ENCODE measurements at regions not wholly inside any gene's neighbourhood (a gene's known extent, or its start where the extent isn't known, plus 50 kb on each side); places are given as distances from the start of the nearest gene placed in this dataset.

DNA sequence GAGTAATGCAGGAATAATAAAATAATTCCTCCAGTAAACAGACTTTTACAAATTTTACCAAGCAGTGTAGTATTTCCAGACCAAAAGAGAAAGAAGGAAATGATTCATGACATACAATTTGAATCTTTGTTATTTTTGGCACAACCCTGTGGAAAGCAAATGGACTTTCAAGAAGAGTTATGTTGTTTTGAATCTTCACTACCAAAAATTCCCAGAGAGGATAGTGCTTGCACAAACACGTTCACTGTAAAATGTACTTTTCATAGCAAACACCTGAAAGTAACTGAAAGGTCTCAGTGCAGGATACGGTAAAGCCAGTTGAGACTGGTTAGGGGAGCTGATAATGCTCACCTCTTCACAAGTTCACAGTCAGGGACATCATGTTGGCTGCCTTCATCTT lies 107.1 kb downstream of the USP22 start:
- Mint-ChIP-seq H3K36me3 (ENCODE audit: insufficient read depth, unreplicated experiment) (peaks cover 5% of the 10 kb centered on the region), H3K4me1 (ENCODE audit: low read depth, unreplicated experiment) (peaks cover 20% of the 10 kb centered on the region), H3K27me3 (ENCODE audit: insufficient read depth, unreplicated experiment) (no peaks in the 10 kb centered on the region), H3K27ac (ENCODE audit: unreplicated experiment) (no peak overlapping the region), H3K9me3 (ENCODE audit: unreplicated experiment) (no peaks in the 10 kb centered on the region), H3K4me3 (ENCODE audit: unreplicated experiment) (no peak overlapping the region)
- CTCF ChIA-PET: no interaction called here
- POLR2A ChIA-PET: no interaction called here
- Histone ChIP-seq H3K9me3 (no peaks in the 10 kb centered on the region; the same call in 1 of the 2 replicates), H3K36me3 (ENCODE audit: control insufficient read depth, insufficient read depth, low read length) (no peaks in the 10 kb centered on the region), H3K27me3 (replicated peaks; ENCODE audit: control insufficient read depth, insufficient read depth, low read length) (no peaks in the 10 kb centered on the region), H3K4me1 (peaks cover 14% of the 10 kb centered on the region), H3K4me3 (ENCODE audit: low read depth, low read length) (no peak overlapping the region)
- BruUV-seq (replicated peaks): no TSS peak
- DNase-seq: no peak
- TF ChIP-seq, protein P1, sequence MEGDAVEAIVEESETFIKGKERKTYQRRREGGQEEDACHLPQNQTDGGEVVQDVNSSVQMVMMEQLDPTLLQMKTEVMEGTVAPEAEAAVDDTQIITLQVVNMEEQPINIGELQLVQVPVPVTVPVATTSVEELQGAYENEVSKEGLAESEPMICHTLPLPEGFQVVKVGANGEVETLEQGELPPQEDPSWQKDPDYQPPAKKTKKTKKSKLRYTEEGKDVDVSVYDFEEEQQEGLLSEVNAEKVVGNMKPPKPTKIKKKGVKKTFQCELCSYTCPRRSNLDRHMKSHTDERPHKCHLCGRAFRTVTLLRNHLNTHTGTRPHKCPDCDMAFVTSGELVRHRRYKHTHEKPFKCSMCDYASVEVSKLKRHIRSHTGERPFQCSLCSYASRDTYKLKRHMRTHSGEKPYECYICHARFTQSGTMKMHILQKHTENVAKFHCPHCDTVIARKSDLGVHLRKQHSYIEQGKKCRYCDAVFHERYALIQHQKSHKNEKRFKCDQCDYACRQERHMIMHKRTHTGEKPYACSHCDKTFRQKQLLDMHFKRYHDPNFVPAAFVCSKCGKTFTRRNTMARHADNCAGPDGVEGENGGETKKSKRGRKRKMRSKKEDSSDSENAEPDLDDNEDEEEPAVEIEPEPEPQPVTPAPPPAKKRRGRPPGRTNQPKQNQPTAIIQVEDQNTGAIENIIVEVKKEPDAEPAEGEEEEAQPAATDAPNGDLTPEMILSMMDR (IDR thresholded peaks at IDR 0.05; ENCODE audit: insufficient read depth in 1 of 2, low read depth in 1 of 2, low read length in 1 of 2, severe bottlenecking in 1 of 2, unreplicated experiment in 1 of 2): no peak
- intact Hi-C loops (cut with micrococcal nuclease; ENCODE audit: unreplicated experiment): no loop called here

DNA sequence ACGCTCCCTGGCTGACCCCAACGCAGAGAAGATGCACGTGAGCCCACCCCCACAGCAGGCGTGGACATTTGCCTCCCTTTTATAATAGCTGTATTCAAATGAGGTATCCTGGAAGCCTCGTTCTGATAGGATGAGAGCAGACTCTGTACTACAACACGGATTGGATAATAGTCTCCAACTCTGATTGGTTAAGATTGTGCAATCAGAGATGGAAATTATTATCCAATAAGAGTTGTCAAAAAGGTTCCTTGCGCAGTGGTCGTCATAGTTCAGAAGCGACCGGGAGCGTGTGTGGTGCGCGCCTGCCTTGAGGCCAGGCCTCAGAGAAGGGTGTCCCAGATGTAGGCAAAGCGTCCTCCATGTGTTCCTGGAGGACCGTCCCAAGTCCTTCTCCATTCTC lies 104.6 kb downstream of the USP22 start:
- peaks cover 20% of the 10 kb centered on the region for H3K4me1 Mint-ChIP-seq (ENCODE audit: low read depth, unreplicated experiment)
- H3K9me3 ChIP-seq: no peaks in the 10 kb centered on the region; the same call in 1 of the 2 replicates
- CTCF ChIA-PET: interaction anchor here (1.6 kb wide), 1 partner anchor 54 kb away, joined by 3 read pairs; no protein-coding TSS in a partner anchor
- peaks cover 14% of the 10 kb centered on the region for H3K4me1 ChIP-seq
- no peaks in the 10 kb centered on the region for H3K27me3 Mint-ChIP-seq (ENCODE audit: insufficient read depth, unreplicated experiment)
- POLR2A ChIA-PET: no interaction called here
- H3K36me3 ChIP-seq (ENCODE audit: control insufficient read depth, insufficient read depth, low read length): no peaks in the 10 kb centered on the region
- BruUV-seq (replicated peaks): no TSS peak
- H3K36me3 Mint-ChIP-seq (ENCODE audit: insufficient read depth, unreplicated experiment): peaks cover 5% of the 10 kb centered on the region
- peak overlapping the region; percentile 96 for H3K27ac Mint-ChIP-seq (ENCODE audit: unreplicated experiment)
- H3K9me3 Mint-ChIP-seq (ENCODE audit: unreplicated experiment): no peaks in the 10 kb centered on the region
- H3K27me3 ChIP-seq (replicated peaks; ENCODE audit: control insufficient read depth, insufficient read depth, low read length): no peaks in the 10 kb centered on the region
- H3K4me3 ChIP-seq (ENCODE audit: low read depth, low read length): no peak overlapping the region
- DNase-seq: no peak
- intact Hi-C loops (cut with micrococcal nuclease; ENCODE audit: unreplicated experiment): no loop called here
- H3K4me3 Mint-ChIP-seq (ENCODE audit: unreplicated experiment): no peak overlapping the region
- TF ChIP-seq, protein P1 (IDR thresholded peaks at IDR 0.05; ENCODE audit: insufficient read depth in 1 of 2, low read depth in 1 of 2, low read length in 1 of 2, severe bottlenecking in 1 of 2, unreplicated experiment in 1 of 2): no peak

DNA sequence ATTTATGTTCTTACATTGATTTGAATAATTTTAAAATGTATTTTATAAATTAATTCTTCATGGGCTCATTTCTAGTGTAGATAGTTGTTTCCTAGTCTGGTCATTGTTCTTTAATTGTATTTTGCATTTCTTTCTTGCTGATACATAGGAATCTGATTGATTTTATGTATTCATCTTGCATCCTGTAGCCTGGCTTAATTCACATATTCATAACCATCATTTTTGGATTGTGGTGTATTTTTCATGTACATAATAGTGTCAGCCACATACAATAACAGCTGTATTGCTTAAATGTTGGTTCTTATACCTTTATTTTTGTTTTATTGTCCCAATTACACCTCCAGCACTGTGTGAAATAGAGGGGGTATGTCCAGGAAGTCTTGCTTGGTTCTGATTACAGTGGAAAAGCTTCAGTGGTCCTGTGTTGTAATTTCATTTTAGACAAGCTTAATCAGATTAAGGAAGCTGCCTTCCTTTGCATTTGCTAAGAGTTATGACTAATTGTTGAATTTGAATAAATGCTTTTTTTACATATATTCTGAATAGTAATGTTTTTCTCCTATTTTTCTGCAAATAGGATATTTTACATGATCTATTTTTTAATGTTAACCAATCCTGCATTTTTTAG lies 103.7 kb downstream of the USP22 start:
- H3K9me3 ChIP-seq: no peaks in the 10 kb centered on the region
- Mint-ChIP-seq H3K27ac (ENCODE audit: unreplicated experiment) (no peak overlapping the region), H3K27me3 (ENCODE audit: insufficient read depth, unreplicated experiment) (no peaks in the 10 kb centered on the region), H3K36me3 (ENCODE audit: insufficient read depth, unreplicated experiment) (peaks cover 5% of the 10 kb centered on the region), H3K4me1 (ENCODE audit: low read depth, unreplicated experiment) (peaks cover 20% of the 10 kb centered on the region), H3K4me3 (ENCODE audit: unreplicated experiment) (no peak overlapping the region), H3K9me3 (ENCODE audit: unreplicated experiment) (no peaks in the 10 kb centered on the region)
- intact Hi-C loops (cut with micrococcal nuclease; ENCODE audit: unreplicated experiment): no loop called here
- H3K4me3 ChIP-seq (ENCODE audit: low read depth, low read length): no peak overlapping the region
- BruUV-seq (replicated peaks): no TSS peak
- H3K27me3 ChIP-seq (replicated peaks; ENCODE audit: control insufficient read depth, insufficient read depth, low read length): no peaks in the 10 kb centered on the region
- H3K36me3 ChIP-seq (ENCODE audit: control insufficient read depth, insufficient read depth, low read length): no peaks in the 10 kb centered on the region
- TF ChIP-seq, protein P1 (IDR thresholded peaks at IDR 0.05; ENCODE audit: insufficient read depth in 1 of 2, low read depth in 1 of 2, low read length in 1 of 2, severe bottlenecking in 1 of 2, unreplicated experiment in 1 of 2): no peak
- ChIA-PET CTCF (interaction anchor here (1.6 kb wide), 1 partner anchor 54 kb away, joined by 3 read pairs; no protein-coding TSS in a partner anchor), POLR2A (no interaction called here)
- peaks cover 14% of the 10 kb centered on the region for H3K4me1 ChIP-seq
- DNase-seq: no peak
